GM18951 (cell line): ENCODE measurements at regions not wholly inside any gene's neighbourhood (a gene's known extent, or its start where the extent isn't known, plus 50 kb on each side); places are given as distances from the start of the nearest gene placed in this dataset.

Experiments used
- POLR2A ChIP-seq: IDR thresholded peaks from 4 replicates; pipeline ENCODE4 v1.6.1; 2011; ENCODE audit warnings: mild to moderate bottlenecking; ENCODE audit not compliant: insufficient read length, insufficient read depth; ENCODE audit errors: extremely low read depth
- in situ Hi-C: fragments of 300-500 bp; cut with MboI; formaldehyde crosslinking; loops from one replicate; pipeline ENCODE4 v1.12.0; 2022; ENCODE audit warnings: low sequenced_read_pairs, mixed read lengths, inconsistent platforms; ENCODE audit not compliant: unreplicated experiment

GRCh38 chrX:139304471-139304870, 226.1 kb upstream of the F9 start:
- in situ Hi-C loops: no loop called here
- TF ChIP-seq POLR2A: no peak

GRCh38 chrX:139299309-139299708, 231.2 kb upstream of the F9 start:
- in situ Hi-C loops: no loop called here
- TF ChIP-seq POLR2A: no peak

- no peak for TF ChIP-seq POLR2A
- in situ Hi-C loops: no loop called here
These were observed 232.1 kb upstream of the F9 start for GRCh38 chrX:139298437-139298836.

- TF ChIP-seq POLR2A: no peak
- in situ Hi-C loops: no loop called here
These were observed 232.9 kb upstream of the F9 start for GRCh38 chrX:139297638-139298037.

- in situ Hi-C loops: no loop called here
- no peak for TF ChIP-seq POLR2A
These were observed 236.5 kb upstream of the F9 start for GRCh38 chrX:139293991-139294390.

- in situ Hi-C loops: no loop called here
- TF ChIP-seq POLR2A: no peak
These were observed 240.2 kb upstream of the F9 start for GRCh38 chrX:139290310-139290709.

GRCh38 chrX:139287155-139287924, 243.2 kb upstream of the F9 start:
- in situ Hi-C loops: no loop called here
- no peak for TF ChIP-seq POLR2A

- in situ Hi-C loops: no loop called here
- no peak for TF ChIP-seq POLR2A
These were observed 244.2 kb upstream of the F9 start for GRCh38 chrX:139286342-139286741.

- no peak for TF ChIP-seq POLR2A
- in situ Hi-C loops: no loop called here
These were observed 262.7 kb upstream of the F9 start for GRCh38 chrX:139267851-139268250.

- no peak for TF ChIP-seq POLR2A
- in situ Hi-C loops: no loop called here
These were observed 284.2 kb upstream of the F9 start for GRCh38 chrX:139246295-139246694.

GRCh38 chrX:139237141-139237540, 293.4 kb upstream of the F9 start:
- no peak for TF ChIP-seq POLR2A
- in situ Hi-C loops: no loop called here

- in situ Hi-C loops: no loop called here
- no peak for TF ChIP-seq POLR2A
These were observed 295.6 kb upstream of the F9 start for GRCh38 chrX:139234898-139235297.

GRCh38 chrX:139224953-139225665, 305.4 kb upstream of the F9 start:
- TF ChIP-seq POLR2A: no peak
- in situ Hi-C loops: no loop called here
